Osteocyte (in vitro differentiated cells): ENCODE measurements at regions not wholly inside any gene's neighbourhood (a gene's known extent, or its start where the extent isn't known, plus 50 kb on each side); places are given as distances from the start of the nearest gene placed in this dataset.

Experiments used
- DNase-seq: peaks from one replicate; pipeline ENCODE4 v3.0.0; 2021; ENCODE audit warnings: mixed read lengths; ENCODE audit not compliant: unreplicated experiment; ENCODE audit errors: extremely low spot score
- H3K27ac Mint-ChIP-seq: one replicate; pipeline ENCODE4 v1.8.0; 2021; ENCODE audit warnings: mild to moderate bottlenecking, mixed read lengths; ENCODE audit not compliant: unreplicated experiment
- H3K27me3 Mint-ChIP-seq: one replicate; pipeline ENCODE4 v1.8.0; 2021; ENCODE audit warnings: mixed read lengths; ENCODE audit not compliant: unreplicated experiment
- H3K36me3 Mint-ChIP-seq: one replicate; pipeline ENCODE4 v1.8.0; 2021; ENCODE audit warnings: mixed read lengths; ENCODE audit not compliant: unreplicated experiment
- H3K4me1 Mint-ChIP-seq: one replicate; pipeline ENCODE4 v1.8.0; 2021; ENCODE audit warnings: mixed read lengths; ENCODE audit not compliant: unreplicated experiment
- H3K4me3 Mint-ChIP-seq: one replicate; pipeline ENCODE4 v1.8.0; 2021; ENCODE audit warnings: mild to moderate bottlenecking, moderate library complexity, mixed read lengths; ENCODE audit not compliant: unreplicated experiment
- H3K9me3 Mint-ChIP-seq: one replicate; pipeline ENCODE4 v1.8.0; 2021; ENCODE audit warnings: mixed read lengths; ENCODE audit not compliant: unreplicated experiment
- CTCF ChIP-seq: fragments of 200-600 bp; sonication (generic); IDR thresholded peaks from 2 replicates; pipeline ENCODE4 v1.5.0; 2021; ENCODE audit warnings: antibody characterized with exemption, mild to moderate bottlenecking, moderate library complexity

- Mint-ChIP-seq H3K4me3 (no peak overlapping the region), H3K36me3 (no peaks in the 10 kb centered on the region), H3K27me3 (peaks cover 17% of the 10 kb centered on the region), H3K4me1 (no peaks in the 10 kb centered on the region), H3K9me3 (no peaks in the 10 kb centered on the region), H3K27ac (no peak overlapping the region)
- no peak for DNase-seq
- no peak for TF ChIP-seq CTCF
These were observed 88.5 kb upstream of the ANO4 start for GRCh38 chr12:100706033-100706432.

GRCh38 chr12:100708591-100708990 is 86.0 kb upstream of the ANO4 start:
- no peak for TF ChIP-seq CTCF
- Mint-ChIP-seq H3K9me3 (no peaks in the 10 kb centered on the region), H3K27ac (no peak overlapping the region), H3K27me3 (peaks cover 18% of the 10 kb centered on the region), H3K4me3 (no peak overlapping the region), H3K4me1 (no peaks in the 10 kb centered on the region), H3K36me3 (no peaks in the 10 kb centered on the region)
- no peak for DNase-seq

GRCh38 chr12:100715976-100716944 is 78.3 kb upstream of the ANO4 start:
- peaks cover 3% of the 10 kb centered on the region for H3K4me1 Mint-ChIP-seq
- DNase-seq: no peak
- H3K4me3 Mint-ChIP-seq: peak overlapping the region; percentile 53
- H3K27ac Mint-ChIP-seq: no peak overlapping the region
- H3K36me3 Mint-ChIP-seq: no peaks in the 10 kb centered on the region
- peaks cover 59% of the 10 kb centered on the region for H3K27me3 Mint-ChIP-seq
- H3K9me3 Mint-ChIP-seq: no peaks in the 10 kb centered on the region
- TF ChIP-seq CTCF: no peak

- DNase-seq: no peak
- H3K27ac Mint-ChIP-seq: no peak overlapping the region
- H3K9me3 Mint-ChIP-seq: no peaks in the 10 kb centered on the region
- no peaks in the 10 kb centered on the region for H3K36me3 Mint-ChIP-seq
- H3K27me3 Mint-ChIP-seq: peaks cover 61% of the 10 kb centered on the region
- peak overlapping the region; percentile 64 for H3K4me3 Mint-ChIP-seq
- TF ChIP-seq CTCF: no peak
- H3K4me1 Mint-ChIP-seq: peaks cover 3% of the 10 kb centered on the region
These were observed 77.4 kb upstream of the ANO4 start for GRCh38 chr12:100716945-100717732.

- Mint-ChIP-seq H3K9me3 (no peaks in the 10 kb centered on the region), H3K4me3 (peak overlapping the region; percentile 64), H3K27ac (no peak overlapping the region), H3K27me3 (peaks cover 65% of the 10 kb centered on the region), H3K36me3 (no peaks in the 10 kb centered on the region), H3K4me1 (peaks cover 3% of the 10 kb centered on the region)
- no peak for DNase-seq
- no peak for TF ChIP-seq CTCF
These were observed 76.9 kb upstream of the ANO4 start for GRCh38 chr12:100717733-100718067.
